ENCODE measurements at regions not wholly inside any gene's neighbourhood (a gene's known extent, or its start where the extent isn't known, plus 50 kb on each side); places are given as distances from the start of the nearest gene placed in this dataset.

DNA sequence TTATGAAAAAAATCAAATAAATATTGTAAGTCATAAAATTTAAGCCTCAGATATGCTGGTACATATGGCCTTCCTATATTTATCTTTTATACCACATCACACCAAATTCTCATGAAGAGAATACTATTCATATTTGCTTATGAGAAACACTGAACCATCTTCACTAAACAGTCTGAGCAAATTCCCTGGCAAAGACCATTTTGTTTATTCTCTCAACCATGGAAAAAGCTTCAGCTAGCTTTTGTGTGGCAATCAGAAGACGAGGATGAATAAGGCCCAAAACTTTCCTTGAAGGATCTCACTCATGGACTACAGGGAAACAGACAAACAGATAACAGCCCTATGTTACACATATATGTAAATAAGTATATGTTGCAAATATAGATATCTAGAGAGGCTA lies 252.1 kb downstream of the TMX3 start:
- no peak for ATAC-seq

DNA sequence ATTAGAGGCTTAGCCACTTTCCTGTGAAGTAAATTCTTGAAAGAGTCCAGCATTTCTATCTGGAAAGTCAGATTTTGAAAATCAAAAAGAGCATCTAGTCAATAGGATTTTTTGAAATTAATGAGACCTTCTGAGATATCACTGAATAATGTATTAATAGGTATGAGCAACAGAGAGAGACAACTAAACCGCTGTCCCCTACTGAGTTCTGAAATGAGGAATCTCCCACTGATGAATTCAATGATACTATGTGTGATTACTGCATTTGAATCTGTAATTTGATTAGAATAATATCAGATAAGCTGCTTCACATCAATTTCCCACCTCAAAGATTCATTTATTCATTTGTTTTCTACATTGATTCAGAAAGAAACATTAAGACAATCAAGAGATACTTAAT lies 252.8 kb downstream of the TMX3 start:
- ATAC-seq = no peak

DNA sequence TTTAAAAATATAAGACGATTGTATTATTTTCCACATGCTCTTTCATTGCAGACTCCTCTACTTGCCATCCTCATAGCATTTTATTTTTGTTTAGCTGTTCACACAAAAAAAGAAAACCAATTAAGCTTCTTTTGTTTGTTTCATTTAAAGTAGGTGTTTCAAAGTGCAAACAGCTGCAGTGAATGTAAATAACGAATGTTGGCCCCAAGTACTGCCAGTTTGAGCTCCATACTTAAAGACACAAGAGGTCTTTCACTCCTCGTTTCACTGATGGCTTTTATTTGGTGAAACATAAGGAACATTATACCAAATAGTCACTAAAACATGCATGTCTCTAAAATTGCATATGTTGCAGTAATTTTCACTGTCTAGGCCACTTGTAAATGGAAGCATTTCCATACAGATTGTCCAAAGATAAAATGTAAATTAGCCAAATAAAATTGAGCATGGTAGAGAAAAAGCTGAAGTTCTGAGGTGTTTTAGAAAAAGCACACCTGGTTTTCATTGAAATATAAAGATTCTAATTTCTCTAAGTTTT lies 253.4 kb downstream of the TMX3 start:
- no peak for ATAC-seq

DNA sequence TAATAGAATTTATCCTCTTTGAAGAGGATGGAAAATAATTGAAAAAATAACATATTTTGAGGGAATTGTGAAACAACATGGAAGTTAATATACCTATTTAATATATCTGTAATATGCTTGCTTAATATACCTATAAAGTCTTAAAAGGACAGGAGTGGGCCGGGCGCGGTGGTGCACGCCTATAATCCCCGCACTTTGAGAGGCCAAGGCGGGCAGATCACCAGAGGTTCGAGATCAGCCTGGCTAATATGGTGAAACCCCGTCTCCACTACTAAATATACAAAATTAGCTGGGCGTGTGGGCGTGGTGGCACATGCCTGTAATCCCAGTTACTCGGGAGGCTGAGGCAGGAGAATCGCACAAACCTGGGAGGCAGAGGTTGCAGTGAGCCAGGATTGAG lies 254.9 kb downstream of the TMX3 start:
- no peak for ATAC-seq

DNA sequence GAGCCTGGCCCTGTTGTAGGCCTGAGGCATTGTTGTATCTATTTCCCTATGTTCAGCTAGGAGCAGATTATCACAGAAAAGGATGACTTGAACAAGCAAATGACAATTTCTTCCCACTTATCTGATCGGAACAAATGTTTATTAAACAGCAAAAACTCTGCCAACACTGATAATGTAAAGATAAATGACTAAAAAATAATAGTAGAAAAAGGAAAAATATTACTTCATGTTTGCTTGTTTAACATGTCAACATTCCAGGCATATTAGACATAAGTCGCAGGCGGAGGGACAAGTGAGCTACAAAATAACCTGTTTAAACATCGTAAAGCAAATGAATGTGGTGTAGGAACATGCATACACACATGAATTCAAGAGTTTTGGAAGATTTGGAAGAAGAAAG lies 257.9 kb downstream of the TMX3 start:
- no peak for ATAC-seq

DNA sequence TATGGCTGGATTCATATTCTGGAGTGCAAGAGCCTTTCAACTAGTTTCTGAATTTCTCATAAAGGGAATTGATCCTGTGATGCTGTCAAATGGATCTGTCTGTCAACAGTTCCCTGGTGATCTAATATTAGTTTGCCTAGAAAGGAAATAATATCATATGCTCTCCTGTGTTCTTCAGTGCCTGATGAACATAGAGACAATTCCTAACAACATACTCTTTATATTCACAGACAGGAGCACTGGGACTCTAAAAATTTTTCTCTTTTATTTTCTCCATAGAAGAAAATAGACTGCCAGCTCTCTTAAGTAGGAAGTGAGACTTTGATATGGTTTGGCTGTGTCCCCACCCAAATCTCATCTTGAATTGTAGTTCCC lies 259.7 kb downstream of the TMX3 start:
- no peak for ATAC-seq

DNA sequence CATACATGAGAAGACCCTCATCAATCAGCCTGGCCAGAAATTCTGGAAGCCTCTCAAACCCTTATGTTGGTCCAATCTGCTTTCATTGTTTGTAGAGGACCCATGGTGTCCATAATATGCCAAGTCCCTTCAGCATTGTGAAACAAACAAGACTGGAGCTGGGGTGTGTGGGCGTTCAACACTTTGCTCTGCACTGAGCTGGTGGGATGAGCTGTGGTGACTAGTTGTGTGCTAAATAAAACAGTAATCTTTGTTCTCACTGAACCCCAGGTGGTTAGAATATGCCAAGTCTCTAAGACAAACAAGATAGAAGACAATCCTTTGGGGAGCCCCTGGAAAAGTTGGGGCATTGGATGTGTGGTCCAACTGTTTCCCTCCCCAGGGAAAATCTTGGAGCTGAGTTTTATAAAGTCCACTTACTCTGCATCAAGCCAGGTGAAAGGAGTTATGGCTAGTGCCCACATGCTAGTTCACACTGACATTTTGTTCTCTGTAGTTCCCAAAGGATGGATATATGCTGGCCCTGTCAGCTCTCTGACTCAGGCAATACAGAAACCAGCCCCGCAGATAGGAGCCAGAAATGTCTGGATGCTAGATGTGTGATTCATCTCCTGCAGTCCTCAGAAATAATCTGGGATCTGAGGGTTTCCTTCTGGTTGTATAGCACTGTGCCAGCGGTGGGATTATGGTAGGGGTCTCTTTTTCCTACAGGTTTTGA lies 260.2 kb downstream of the TMX3 start:
- no peak for ATAC-seq

DNA sequence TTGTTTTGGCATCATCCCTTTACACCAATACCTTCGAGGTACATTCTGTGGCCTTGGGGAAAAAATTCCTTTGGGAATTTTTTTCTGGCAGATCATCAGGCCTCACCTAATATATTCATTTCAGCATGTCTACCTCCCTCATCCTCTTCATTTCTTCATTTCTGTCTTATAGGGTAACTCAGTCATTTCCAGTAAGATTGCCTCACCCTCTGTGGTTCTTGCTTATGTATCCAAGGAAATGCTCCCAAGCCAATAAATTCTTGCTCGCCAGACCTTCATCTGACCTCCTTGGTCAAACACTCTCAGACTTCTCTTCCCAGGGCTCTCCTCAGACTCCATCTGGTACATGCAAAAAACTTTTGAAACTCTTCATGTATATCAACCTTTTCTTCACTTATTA lies 265.6 kb downstream of the TMX3 start:
- no peak for ATAC-seq

DNA sequence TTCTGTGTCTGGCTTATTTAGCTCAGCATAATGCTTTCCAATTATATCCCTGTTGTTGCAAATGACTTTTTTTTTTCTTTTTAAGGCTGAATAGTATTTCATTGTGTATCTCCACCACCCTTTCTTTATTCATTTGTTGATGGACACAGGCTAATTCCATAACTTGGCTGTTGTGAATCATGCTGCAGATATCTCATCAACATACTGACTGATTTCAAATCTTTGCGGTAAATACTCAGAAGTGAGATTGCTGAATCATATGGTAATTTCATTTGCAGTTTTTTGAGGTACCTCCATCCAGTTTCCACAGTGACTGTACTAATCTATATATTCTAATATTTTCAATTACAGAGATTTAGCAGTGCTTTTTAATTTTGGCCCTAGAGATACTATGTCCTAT lies 266.2 kb downstream of the TMX3 start:
- ATAC-seq = no peak

DNA sequence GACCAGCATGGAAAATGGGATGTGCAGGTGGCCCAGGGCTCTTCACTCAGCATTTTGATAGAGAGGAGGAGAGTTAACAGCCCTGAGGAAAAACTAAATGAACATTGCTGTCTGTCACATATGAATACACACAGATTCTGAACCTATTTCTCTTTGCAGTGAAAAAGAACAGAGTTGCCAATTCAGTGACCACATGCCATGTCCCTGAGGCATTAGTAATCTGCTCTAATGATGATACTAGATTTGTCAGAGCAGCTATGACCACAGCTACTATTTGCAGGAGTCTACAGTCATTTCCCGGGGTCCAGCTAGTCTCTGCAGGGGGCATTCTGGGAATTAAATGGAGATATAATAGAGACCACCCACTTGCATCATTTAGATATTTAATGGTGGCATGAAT lies 267.6 kb downstream of the TMX3 start:
- no peak for ATAC-seq

DNA sequence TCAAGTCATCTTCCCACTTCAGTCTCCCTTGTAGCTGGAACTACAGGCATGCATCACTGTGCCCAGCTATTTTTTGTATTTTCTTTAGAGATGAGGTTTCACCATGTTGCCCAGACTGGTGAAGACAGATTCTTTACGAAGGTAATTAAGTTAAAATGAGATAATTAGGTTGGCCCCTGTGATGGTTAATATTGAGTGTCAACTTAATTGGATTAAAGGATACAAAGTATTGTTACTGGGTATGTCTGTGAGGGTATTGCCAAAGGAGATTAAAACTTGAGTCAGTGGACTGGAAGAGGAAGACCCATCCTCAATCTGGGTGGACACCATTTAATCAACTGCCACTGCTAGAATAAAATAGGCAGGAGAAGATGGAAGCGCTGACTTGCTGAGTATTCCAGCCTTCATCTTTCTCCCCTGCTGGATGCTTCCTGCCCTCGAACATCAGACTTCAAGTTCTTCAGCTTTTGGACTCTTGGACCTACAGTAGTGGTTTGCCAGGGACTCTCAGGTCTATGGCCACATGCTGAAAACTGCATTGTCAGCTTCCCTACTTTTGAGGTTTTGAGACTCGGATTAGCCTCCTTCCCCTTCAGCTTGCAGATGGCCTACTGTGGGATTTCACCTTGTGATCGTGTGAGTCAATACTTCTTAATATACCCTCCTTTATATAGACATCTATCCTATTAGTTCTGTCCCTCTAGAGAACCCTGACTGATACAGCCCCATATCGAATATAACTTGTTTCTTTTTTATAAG lies 269.1 kb downstream of the TMX3 start:
- no peak for ATAC-seq

DNA sequence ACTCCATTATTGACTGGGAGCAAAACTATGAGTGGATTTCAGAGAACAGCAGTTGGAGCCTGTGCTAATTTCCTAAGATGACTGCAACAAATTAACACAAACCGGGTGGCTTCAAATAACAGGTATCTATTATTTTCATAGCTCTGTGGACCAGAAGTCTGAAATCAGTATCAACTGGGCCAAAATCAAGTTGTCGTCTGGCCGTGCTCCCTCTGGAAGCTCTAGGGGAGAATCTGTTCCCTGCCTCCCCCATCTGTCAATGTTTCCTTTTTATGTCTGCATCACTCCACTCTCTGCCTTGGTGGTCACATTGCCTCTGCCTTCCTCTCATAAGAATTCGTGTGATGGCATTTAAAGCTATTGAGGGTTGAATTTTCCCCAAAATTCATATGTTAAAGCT lies 269.8 kb downstream of the TMX3 start:
- ATAC-seq = no peak

DNA sequence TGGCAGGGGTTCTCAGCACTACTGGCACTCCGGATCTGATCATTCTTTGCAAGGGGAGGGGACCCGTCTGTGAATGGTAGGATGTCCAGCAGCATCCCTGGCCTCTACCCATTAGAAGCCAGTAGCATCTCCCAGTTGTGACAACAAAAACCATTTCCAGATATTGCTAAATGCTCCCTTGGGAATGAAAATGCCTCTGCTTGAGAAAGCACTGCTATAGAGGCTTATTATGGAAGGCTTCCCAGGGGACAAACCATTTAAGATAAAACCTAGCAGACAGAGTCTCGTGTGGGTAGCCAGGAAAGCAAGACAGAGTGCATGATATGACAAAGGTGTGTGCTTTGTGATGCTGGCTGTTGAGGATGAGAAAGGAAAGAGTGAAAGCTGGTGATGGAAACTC lies 273.7 kb downstream of the TMX3 start:
- ATAC-seq = no peak

DNA sequence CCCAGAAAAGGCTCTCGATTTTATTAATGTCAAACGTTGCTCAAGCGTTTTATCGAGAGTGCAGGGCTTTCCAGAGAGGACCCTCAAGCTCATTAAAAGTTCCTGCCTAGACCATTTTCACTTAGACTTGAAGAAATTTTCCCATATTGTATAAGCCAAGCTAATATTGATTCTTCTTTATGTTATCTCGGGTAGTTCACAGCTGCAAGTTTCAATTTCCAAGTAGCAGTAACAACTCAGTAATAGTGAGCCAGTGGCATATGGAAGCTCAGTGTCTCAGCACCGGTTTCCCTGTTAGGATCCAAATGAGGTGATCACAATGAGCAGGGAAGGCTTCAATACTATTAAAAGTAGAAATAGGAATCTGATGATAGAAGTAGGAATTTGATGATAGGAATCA lies 274.5 kb downstream of the TMX3 start:
- no peak for ATAC-seq

DNA sequence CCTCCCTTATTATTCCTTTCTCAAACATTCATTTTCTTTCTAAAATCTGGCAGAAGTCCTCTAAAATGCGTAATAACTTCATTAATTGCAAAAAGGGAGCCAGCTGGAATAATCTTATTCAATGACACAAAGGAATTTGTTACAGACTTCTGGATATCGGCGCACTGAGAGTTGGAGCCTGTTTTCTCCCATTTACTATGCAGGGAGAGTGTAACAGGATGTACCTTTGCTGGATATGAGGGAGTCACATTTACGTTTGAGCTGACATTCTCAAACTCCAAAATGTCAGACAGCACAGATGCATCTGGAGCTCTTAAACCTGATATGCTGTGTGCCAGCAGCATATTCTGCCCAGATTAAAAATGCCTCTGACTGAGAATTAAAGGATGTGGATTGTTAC lies 275.3 kb downstream of the TMX3 start:
- ATAC-seq = no peak

DNA sequence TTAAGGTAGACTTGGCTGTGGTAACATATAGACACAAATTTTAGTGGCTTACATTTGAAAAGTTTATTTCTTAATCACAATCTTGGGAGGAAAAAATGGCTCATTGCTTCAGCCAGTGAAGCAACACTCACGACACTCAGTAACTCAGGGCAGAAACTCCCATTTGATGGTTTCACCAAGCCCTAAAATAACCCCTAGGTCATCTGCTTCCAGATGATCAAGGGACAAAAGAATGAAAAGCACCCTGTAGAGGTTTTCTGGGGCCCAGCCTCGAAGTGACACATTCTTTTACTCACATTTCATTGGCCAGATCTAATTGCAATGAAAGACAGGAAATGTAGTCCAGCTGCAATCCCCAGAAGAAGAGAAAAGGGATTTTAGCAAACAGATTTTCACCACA lies 275.9 kb downstream of the TMX3 start:
- peak; percentile 51 for ATAC-seq

DNA sequence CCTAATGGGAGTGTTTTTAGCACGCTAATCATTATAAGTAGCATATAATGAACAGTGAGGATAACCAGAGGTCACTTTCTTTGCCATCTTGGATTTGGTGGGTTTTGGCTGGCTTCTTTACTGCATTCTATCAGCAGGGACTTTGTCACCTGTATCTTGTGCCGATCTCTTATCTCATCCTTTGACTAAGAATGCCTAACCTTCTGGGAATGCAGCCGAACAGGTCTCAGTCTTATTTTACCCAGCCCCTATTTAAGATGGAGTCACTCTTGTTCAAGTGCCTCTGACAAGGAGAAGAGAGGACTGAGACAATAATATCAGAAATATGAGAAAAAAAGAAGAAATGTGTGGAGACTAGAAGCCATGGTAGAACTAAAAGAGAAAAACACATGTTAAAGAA lies 276.4 kb downstream of the TMX3 start:
- no peak for ATAC-seq

DNA sequence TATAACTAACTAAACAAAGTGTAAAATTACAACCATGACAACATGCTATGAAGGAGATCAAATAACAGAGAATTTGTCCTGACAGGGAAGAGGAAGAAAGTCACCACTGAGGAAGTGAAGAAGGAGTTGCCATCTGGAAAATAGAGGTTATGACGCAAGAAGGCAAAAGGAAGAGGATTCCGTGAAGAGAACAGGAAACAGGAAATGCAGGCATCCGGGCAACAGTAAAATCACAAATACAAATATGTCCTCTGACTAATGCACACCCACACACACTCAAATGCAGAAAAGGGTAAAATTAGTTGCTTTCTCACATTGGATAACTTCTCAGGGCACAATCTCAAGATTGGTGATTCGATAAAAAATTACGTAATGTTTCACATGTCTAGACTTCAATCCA lies 278.4 kb downstream of the TMX3 start:
- ATAC-seq = peak; percentile 48

DNA sequence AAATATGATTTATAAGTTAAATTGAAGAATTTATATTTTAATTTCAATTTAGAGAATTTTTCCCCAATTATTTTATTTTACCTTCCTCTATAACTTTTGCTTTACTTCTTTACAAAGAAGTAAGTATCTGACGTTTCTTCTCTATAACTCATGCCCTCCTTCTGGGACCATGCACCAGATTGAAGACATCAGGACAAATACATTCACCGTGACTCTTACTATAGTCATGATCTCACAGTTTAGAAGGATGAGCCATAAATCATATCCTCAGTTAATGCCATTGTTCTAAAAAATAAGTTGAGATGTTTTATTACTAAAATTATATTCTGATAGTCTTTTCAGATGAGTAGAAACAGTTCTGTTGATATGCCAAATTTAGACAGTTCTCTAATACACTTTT lies 279.3 kb downstream of the TMX3 start:
- ATAC-seq = no peak

DNA sequence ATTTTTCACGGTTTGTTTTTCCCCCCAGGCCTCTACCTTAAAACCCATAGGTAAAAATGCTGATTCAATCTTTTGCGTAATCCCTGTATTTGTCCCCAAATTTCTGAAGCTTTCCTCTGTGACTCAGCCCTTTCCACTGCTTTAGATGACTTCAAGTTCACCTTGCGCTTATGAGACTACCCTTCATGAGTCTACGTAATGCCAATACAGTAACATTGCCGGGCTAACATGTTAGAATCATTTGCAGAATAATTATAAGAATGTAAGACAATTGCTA lies 283.0 kb downstream of the TMX3 start:
- ATAC-seq = peak; percentile 9

DNA sequence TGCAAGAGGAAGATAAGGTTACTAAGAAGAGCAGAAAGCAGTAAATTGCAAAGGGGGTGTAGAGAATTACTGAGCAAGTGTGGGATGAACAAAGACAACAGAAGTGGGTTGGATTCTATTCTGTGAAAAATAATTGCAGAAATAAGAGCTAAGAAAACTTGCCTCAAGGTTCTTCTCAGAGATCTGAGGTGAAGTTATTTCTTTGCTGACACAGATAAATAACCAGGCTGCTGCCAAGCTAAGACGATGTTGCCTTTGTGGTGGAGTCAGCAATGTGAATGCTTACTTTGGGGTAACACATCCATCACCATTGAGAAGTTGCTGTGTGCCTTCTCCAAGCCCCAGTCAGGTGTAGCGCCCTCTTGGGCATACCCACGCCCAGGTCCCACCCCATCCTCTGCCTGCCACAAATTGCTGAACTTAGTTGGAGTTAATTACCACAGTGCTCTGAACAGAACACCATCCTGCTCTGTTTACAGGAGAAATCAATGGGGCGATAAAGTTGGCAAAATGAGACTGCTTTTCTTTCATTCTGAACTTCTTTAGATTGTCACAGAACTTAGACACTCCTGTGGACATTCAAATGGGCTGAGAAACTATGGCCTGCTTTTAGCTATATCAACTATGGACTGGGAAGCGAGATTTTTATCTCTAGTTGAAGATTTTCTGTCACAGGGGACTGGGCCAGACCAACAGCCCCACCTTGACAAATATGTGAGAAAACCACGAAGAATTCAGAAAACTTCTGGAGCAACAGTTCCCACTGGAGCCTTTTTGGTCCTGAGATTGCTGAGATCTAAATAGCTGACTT lies 283.6 kb downstream of the TMX3 start:
- no peak for ATAC-seq

DNA sequence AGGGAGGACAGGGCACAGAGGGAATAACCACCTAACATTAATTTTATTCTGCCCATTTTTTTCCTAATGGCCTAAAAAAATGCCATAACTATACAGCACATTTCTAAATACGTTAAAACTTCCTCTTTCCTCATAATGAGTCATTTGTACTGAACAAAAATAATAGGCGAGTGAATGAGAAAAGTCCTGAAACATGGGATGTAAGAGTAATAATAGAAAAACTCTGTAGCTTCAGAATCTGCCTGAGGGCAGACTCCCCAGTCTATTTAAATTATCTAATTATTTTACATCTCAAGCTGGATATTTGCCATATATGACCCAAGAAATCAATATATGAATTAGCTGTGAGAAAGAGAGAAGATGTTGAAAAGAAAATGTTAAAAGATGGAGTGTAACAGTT lies 285.1 kb downstream of the TMX3 start:
- no peak for ATAC-seq

DNA sequence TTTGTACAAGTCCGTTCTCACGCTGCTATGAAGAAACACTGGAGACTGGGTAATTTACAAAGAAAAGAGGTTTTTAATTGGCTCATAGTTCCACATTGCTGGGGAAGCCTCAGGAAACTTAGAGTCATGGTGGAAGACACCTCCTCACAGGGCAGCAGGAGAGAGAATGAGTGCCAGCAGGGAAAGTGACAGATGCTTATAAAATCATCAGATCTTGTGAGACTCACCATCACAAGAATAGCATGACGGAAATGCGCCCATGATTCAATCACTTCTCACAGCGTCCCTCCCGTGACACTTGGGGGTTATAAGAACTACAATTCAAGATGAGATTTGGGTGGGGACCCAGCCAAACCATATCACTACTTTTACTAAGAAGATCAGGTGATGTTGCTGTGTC lies 285.8 kb downstream of the TMX3 start:
- ATAC-seq = no peak

DNA sequence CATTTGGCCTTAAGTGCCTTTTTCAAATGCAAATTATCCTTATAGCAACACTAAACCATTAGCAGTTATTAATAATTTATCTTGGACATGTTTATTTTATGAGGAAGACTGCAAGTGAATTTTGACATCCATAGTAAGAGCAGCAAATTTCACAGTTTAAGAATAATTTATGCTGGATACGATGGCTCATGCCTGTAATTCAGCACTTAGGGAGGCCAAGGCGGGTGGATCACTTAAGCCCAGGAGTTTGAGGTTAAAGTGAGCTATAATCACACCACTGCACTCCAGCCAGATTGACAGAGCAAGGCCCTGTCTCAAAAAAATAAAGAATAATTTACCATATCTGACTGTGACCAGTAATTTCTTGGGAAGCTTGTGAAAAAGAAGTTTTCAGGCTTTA lies 286.2 kb downstream of the TMX3 start:
- no peak for ATAC-seq
